GM21529 (cell line): ENCODE measurements at regions not wholly inside any gene's neighbourhood (a gene's known extent, or its start where the extent isn't known, plus 50 kb on each side); places are given as distances from the start of the nearest gene placed in this dataset.

Source experiments
- ATAC-seq: cut with Tn5 transposase; IDR thresholded peaks from one replicate; pipeline ENCODE4 v1.9.1; 2021; ENCODE audit not compliant: unreplicated experiment

GRCh38 chr11:86120807-86121206, 51.9 kb upstream of the PICALM start:
- ATAC-seq: no peak

GRCh38 chr11:86119906-86120305, 51.0 kb upstream of the PICALM start:
- no peak for ATAC-seq

- ATAC-seq: no peak
These were observed 50.2 kb upstream of the PICALM start for GRCh38 chr11:86119077-86119476.
